GM21367 (cell line): ENCODE measurements at regions not wholly inside any gene's neighbourhood (a gene's known extent, or its start where the extent isn't known, plus 50 kb on each side); places are given as distances from the start of the nearest gene placed in this dataset.
A peak's percentile ranks its signal among the peaks of the same experiment; 100 is the strongest.

Source experiments
- ATAC-seq: cut with Tn5 transposase; IDR thresholded peaks from one replicate; pipeline ENCODE4 v1.9.1; 2021; ENCODE audit not compliant: unreplicated experiment

DNA sequence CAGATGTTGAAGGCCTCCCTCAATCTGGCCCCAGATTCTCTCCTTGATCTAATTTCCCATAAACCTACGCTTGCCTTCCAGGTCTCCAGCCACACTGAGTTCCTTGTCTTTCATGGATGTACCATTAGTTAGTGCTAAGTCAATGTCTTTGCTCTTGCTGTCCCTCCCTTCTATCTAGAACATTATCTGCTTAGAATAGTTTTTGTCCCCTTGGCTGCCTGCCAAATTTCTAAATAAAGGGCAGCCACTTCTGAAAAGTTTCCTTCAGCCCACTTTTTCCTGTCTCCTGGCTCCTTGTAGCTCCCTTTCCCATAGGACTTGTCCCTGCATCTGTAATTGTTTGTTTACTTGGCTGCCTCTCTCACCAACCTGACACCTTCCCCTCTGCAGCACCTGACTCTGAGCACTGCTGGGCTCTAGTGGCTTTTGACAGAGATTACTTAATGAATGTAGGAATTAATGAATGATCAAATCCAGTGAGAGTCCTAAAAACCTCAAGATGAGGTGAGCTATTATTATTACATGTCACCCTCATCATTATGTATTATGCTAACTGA is 58.3 kb downstream of the CXCL12 start:
- no peak for ATAC-seq

DNA sequence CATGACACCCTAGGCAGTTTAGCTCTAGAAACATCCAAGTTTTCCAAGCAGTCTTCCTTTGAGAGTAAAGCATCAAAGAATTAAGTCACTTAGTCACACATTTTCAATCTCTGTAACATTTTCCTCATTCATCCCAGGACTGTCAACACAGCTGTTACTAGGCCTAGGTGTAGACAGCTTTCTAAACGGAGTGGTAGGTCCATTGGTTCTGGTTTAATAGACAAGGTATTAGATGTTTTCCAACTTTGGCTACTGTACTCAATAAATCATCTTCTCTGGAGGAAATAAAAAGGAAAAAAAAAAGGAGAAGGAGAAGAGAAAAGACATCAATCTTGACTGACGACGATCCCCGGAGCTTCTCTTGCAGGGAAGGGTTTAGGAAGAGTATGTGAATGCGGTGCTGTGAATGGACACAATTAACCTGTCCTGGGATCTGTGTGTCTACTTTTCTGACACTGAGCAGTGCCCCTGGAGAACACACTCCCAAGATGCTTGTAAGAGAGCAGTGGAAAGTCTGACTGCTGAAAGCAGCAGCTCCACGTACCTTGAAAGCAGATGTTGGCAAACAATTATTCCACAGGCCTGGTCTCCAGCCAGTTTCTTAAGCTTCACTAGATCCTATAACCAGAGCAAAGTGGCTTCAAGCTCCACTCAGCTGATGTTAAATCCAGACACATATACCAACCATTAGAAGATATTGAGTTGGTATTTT is 59.1 kb downstream of the CXCL12 start:
- no peak for ATAC-seq

GRCh38 chr10:44325157-44325556 is 59.7 kb downstream of the CXCL12 start:
- ATAC-seq, result no peak

- no peak for ATAC-seq
Observed at GRCh38 chr10:44323838-44324237, 61.1 kb downstream of the CXCL12 start.

DNA sequence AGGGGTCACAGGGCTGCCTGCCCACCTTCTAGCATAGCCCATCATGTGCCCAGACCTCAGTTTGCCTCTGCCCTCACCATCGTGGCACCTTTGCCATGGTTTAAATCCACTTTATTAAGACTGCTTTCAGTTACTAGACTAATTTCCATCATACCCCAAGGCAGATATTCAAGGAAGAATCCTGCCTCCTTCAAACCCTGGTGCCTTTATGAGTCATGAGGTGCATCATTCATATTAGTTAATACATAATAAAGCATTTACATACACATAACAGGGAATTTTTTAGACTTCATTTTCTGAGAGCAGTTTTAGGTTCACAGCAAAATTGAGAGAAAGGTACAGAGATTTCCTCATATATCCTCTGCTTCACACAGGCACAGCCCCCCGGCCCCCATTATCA is 62.8 kb downstream of the CXCL12 start:
- ATAC-seq, result no peak

DNA sequence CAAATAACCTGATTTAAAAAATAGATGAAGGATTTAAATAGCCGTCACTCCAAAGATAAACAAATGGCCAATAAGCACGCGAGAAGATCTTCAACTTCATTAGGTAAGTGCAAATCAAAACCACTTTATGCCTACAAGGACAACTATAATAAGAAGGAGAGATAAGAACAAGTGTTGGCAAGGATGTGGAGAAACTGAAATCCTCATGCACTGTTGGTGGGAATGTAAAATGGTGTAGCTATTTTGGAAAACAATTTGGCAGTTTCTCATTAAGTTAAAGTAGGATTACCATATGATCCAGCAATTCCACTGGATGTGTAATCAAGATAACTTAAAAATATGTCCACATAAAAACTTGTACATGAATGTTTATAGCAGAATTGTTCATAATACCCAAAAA is 64.1 kb downstream of the CXCL12 start:
- no peak for ATAC-seq

- no peak for ATAC-seq
Observed at GRCh38 chr10:44317856-44318255, 67.0 kb downstream of the CXCL12 start.

DNA sequence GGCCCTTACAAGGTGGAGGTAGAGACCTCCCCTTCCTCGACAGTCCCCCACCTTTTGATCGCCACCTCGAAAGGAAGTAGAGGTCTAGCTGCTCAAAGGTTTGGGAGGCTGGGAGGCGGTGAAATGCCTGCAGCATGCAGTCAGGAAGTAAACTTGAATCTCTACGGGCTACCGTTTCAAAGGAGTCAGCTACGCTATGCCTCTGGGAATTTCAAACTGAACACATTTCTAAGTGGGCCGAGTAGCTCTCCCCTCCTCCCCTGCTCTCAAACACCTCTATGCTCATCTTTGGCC is 68.0 kb downstream of the CXCL12 start:
- no peak for ATAC-seq

GRCh38 chr10:44316187-44316921 is 68.5 kb downstream of the CXCL12 start:
- no peak for ATAC-seq

DNA sequence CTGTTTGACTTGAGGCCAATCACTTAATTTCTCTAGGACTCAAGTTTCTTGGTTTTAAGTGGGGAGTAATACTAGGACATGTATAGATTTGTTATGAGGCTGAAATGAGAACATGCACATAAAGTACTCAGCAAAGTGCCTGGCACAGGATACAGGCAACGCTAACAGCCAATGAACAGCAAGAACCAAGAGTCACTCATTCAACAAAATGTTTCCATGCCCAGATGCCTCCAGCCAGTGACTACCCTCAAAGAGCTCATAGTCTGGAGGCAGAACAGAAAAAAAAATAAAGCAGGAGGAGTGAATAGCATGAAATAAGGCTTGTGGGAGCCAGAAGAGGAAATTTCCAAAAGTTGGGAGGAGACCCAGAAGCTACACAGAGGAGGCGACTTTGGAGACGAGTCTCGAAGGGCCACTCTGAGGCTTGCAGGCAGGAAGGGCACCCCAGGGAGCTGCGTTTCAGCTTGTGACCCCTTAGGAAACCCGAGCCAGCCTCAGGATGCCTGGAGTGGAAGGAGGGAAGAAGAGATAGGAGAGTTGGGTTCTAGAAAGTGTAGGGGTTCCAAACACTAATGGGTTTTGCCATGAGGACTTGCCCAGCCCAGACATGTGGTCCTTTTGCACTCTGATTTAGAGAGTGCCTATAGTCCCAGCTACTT is 70.0 kb downstream of the CXCL12 start:
- no peak for ATAC-seq

DNA sequence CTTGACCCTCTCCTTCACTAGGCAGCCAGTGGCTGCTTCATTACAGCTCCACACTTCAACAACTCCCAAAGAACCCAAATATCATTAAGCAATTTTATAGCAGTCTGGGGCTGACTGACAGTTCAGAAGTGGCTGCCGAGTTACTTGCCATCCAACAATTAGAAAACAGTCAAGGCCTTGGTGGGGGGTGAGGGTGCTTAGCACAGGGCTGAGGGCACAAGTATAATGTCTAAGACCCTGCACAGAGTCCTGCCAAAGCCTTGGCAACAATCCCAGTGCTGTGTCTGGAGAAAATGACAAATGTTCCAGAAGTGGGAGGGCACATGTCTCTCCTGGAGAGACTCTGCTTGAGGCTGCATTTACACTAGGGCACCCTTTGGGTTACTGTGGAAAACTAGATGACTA is 71.1 kb downstream of the CXCL12 start:
- ATAC-seq, result no peak

GRCh38 chr10:44312401-44312800 is 72.5 kb downstream of the CXCL12 start:
- ATAC-seq, result no peak

DNA sequence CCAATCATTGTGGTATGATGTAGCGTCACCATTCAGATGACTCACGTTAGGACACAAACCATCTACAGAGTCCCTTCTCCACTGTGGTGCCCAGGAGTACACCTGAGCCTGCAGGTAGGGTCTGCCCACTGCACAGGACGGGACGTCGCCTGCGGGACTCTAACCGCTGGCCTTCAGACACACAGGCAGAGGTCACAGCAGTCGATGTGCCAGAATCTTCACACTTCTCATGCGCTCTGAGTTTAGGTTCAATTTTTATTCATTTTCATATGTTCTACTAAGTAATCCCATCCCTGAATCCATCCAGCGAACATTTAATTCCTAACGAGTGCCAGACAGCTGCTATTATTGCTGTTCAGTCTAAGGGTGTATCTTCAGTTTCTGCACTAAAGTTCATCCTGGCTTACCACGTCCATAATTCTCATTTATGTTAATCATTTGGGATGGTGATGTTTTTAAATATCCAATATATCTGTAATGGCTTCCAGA is 73.3 kb downstream of the CXCL12 start:
- ATAC-seq, result no peak

GRCh38 chr10:44310762-44311562 is 73.9 kb downstream of the CXCL12 start:
- ATAC-seq, result peak; percentile 92

DNA sequence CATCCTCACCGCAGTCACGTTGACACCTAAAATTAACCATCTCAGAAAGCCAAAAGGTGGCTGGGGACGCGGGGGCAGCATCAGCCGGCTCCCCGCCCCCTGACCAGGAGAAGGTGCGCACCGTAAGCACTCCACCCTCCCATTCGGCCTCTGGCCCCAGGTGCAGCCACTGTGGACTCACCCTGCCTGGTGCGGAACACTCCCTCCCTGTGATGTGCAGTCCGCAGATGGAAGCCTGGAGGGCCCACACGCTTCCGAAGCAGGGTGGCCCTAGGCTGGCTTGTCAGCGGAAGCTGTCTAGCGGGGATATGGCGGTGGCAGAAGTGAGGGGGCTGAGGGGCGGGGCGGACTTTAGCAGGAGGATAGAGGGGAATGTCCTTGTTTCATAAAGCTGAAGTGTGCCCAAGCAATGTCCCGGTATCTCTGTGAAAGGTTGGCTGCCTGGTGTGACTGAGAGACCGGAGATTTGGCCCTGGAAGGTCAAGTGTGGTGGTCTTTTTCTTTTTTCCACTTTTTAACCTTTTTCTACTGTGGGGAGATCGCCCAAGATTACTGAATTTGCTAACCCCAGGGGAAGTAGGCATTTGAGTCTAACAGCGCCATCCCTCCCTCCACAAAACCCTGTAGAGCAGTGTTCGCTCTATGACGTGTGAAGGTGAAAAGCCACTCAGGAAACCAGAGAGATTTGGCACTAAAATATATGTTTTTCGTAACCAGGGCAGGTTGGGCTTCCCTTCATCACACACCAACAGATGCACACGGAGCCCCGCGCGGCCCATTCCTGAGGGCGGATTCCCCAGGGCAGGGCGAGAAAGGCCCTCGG is 74.7 kb downstream of the CXCL12 start:
- ATAC-seq, result no peak

- no peak for ATAC-seq
Observed at GRCh38 chr10:44309361-44309760, 75.5 kb downstream of the CXCL12 start.

- no peak for ATAC-seq
Observed at GRCh38 chr10:44308935-44309334, 76.0 kb downstream of the CXCL12 start.

GRCh38 chr10:44307691-44308090 is 77.2 kb downstream of the CXCL12 start:
- ATAC-seq, result no peak

- no peak for ATAC-seq
Observed at GRCh38 chr10:44306762-44307161, 78.1 kb downstream of the CXCL12 start.

DNA sequence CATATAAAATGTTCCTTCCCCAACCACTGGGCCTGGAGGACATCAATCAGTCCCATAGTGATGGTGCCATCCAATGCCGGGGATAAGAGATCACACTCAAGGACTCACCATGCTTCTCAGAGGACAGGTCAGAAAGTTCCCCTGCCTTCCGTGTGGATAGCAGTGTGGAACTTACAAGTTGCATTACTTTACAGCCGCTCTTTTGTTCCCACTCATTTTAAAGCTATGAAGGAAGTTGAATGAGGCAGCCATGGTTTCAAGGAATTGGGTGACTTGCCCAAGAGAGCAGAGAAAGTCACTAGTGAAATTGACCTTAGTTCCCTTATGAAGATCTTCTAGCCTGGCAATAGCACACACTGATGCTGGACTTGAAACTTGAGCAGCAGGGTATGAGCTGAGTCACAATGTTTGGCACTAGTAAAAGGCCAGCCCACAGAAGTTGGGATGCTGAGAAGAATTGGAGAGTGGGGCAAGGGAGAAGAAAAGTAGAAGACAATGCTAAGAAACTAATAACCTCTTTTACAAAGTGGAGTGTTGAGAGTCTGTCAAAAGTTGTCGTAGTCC is 78.7 kb downstream of the CXCL12 start:
- no peak for ATAC-seq
